NCI-H2196 (cell line): ENCODE measurements at regions not wholly inside any gene's neighbourhood (a gene's known extent, or its start where the extent isn't known, plus 50 kb on each side); places are given as distances from the start of the nearest gene placed in this dataset.

Experiments used
- DNase-seq: peaks from one replicate; lab custom pipeline; 2025; ENCODE audit not compliant: unreplicated experiment; lab: John Stamatoyannopoulos, UW

DNA sequence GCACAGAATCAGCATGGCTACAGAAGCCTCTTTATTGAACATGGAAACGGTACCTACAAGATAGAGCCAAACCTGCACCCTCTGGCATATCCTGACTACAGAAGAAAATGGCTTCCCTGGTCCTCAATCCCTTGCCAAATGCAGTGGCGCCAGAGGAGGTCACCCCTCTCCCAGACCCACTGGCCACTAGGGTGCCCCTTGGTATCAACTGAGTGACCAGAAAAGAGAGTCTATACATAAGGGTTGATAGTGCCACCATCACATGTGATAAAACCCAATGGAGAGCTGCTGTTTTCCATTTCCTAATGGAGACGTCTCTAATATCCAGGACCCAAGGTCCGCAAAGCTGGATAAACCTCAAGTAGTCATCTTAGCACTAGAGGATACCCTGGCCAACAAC, 52.7 kb upstream of the ALK start:
- no peak for DNase-seq

DNA sequence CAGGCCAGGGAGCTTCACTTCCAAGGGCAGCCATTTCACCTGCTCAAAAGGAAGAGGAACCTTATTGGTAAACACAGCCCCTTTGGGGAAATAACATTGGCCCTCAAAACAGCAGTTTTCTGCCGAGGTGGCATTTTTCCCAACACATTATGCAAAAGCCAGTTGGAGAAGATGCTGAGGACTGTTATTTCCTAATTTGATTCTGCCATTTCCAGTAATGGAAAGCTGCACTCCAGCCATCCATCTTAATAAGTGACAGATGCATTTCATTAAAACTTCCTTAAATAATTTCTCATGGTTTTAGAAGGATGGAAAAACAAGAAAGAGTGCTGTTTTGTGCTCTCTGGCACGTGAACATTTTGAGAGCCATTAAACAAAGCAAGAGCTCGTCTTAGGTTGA, 55.9 kb upstream of the ALK start:
- DNase-seq = no peak

DNA sequence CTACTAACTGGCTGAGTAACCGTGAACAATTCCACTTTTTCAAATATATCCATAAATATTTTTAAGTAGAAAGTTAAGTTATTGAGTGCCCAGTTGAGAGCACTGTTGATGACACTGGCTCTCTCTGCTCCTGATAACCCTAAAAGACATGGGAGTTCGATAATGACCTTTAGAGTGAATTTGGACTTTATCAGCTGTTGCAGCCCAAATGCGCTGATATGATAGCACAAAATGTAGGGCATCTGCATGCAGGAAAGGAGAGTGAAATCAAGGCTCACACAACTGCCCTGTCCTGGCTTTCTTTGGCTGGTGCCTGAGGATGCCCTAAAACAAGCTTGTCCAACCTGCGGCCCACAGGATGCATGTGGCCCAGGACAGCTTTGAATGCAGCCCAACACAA, 60.0 kb upstream of the ALK start:
- DNase-seq = no peak

DNA sequence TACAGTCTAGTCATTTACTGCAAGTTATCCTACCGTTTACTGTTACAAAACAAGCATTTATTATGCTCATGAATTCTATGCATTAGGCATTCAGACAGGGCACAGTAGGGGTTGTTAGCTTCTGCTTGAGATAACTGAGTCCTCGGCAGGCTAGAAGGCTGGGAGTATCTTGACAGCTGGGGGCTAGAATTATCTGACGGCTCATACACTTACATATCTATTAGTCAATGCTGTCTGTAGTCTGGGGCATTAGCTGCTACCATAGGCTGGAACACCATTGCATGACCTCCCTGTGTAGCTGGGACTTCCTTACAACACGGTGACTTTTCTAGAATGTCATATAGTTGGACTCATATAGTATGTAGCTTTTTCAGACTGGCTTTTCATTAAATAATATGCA, 61.9 kb upstream of the ALK start:
- DNase-seq = no peak

DNA sequence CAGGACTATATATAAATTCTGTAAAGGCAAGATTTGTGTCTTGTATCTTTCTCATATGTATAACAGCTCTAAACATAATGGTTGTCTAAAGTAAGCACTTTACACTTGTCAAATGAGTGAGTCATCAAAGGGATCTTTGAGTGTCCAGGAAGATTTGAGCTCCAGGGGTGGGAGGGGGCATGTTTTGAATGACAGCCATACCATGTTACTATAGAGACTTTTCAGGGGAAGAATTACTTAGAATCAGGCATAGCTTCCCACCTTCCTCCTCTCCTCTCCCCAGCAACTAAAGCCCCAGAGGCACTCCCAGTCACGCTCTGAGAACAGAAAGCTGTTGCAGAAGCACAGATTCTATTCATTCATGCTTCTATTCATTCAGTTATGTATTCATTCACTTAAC, 65.8 kb upstream of the ALK start:
- no peak for DNase-seq

DNA sequence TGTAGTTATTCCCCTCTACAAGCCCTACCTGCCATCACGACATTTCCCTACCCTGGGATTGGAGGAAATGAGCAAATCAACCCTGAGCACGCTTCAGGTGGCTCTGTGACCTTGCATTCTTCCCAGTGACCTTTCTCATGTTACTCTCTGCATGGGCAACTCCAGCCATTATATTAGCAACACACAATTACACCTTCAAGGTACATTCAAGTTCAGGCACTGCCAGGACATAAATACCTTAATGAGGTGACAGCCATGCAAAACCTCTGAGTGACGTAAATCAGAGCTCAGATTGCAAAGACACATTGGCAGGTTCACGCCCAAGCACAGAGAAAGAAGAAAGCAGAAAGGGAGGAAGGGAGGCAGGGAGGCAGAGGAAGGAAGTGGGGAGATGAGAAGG, 68.7 kb upstream of the ALK start:
- DNase-seq = no peak

DNA sequence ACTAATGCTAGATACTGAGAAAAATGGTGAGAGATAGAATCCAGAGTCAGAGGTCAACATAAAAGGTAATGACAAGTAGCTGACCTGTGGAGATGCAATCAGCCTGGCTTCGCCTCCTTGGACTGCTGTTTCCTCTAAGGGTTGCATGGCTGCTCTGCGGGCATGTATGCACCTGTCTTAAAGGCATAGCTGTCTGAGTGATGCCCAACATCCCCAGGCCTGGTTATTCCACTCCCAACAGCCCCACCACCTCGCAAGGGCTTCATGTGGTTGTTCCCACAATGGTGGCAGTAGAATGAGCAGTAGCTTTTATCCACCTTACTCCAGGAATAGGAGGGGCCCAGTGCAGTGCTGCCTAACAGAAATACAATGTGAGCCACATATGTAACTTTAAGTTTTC, 69.7 kb upstream of the ALK start:
- DNase-seq = no peak

DNA sequence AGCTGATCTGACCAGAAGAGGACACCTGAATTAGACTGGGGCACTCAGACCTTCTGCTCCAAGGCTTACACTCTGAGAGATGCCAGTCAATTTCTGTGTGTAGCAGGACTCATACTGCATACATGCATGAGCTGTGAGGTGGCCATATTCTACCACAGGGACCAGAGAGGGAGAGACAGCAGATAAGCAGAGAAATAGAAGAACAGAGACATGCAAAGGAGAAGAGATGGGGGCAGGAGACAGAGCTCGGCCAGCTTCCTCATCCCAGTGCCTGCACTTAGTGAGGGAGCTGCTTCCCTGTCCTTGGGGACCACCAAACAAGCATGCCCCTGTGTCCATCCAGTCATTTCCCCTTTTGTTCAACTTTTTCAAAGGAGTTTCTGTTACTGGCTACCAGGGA, 73.9 kb upstream of the ALK start:
- DNase-seq = no peak

DNA sequence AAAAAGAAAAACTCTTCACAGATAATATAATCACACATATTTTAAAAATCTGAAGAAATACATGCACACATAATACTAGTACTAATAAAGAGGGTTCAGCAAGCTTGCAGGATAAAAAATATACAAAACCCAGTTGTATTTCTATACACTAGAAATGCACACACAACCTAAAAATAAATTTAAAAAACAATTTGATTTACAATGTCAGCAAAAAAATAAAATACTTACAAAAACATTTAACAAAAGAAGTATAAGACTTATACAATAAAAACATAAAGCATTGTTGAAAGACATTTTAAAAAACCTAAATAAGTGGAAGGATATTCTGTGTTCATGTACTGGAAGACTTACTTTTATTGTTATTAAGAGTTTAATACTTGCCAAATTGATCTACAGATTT, 81.7 kb upstream of the ALK start:
- DNase-seq = no peak

DNA sequence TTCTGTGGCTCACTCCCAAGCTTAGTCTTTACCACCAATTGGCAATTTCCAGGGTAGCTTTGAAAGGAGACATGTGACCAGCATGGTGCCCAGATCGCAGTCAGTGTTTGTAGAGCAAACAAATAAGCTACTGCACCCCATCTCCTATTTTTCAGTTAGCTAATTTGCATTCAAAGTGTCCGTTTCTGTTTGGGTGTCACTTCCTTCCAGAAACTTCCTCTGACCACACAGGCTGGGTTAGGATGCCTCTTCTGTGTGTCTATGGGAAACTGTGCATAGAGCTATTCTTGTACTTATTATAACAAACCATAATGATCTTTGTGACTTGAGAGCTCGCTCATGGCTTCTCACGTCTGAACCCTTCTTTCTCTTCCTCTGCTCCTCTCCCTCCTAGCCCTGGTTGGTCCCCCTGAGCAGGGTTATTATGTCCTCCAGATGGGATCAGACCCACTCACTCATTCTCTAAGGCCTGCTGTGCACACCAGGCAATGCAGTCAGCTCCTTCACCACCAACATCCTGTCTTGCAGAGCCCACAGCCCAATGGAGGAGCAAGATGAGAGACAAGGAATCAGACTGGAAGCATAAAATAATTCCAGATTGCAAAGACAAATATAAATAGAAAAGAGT, 101.2 kb upstream of the ALK start:
- no peak for DNase-seq

DNA sequence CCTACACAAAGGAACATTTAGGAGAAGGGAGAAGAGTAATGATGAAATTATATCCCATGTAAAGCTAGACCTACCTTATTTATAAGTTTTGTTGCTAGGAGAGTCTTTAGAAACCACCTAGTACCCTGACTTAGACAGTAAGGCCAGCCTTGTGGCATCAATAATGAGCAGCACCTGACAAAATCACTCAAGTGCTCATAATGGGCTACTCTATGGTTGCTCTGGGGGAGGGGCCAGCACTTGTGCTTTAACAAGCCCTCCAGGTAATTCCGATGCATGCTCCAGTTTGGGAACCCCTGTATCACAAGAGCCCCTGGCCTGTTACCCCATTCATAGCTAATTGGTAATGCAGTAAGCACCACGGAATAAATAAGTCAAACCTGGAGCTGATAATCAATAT, 102.9 kb upstream of the ALK start:
- DNase-seq = no peak

DNA sequence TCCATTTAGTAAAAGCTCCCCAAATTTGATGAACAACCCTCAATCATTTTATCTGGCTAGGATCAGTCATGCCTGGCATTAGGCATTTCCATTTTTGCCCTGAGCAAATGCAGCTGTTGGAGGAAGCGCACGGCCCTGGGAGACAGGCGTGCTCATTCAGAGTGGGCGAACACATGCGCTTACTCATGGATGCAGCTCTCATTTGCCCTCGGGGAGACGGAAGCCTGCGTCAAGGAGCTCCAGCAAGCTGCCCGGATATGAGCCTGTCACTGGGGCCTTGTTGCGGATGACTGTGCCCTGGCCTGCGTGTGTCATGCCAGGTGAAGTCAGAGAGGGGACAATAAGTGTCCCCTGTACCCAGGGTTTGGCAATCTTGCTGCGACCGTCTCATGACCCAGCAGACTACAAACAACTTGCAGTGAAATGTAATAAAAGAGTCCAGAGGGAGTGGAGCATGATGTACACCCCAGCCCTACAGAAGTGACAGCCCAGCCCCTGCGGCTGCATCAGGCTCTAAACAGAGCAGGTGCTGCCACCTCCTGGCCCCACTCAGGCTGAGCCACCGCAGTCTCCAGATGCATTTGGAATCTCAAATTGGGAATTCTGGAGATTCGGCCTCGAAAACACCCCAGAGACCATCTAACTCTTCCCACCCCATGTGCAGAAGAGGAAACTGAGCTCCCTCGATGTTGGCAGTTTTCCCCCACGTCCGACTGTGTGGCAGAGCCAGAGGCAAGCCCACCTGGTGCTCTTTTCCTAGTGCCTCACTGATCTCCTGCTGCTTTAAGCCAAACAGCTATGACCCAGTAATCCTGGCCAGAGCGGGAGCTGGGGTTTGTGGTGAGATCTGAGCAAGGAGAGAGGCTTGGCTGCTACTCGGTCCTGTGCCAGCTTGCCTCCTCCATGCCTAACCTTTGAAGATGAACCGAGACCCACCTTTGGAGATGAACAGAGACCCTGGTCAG, 105.0 kb upstream of the ALK start:
- peak; percentile 12 for DNase-seq

DNA sequence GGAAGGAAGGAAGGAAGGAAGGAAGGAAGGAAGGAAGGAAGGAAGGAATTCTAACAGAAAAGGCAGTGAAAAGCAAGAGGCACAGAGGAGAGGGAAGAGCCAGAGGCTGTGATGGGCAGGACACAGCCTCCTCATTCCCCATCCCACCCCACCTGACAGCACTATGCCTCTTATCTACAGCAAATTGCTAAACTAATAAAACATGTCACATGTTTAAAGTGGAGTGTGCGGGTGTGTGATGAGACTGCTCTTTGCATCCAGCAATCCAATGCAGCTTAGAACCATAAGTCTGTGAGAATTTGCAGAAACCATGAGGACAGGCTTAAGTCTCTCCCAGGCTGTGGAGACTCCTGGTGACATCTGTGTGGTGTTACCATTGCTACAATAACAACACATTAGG, 108.4 kb upstream of the ALK start:
- DNase-seq = no peak

DNA sequence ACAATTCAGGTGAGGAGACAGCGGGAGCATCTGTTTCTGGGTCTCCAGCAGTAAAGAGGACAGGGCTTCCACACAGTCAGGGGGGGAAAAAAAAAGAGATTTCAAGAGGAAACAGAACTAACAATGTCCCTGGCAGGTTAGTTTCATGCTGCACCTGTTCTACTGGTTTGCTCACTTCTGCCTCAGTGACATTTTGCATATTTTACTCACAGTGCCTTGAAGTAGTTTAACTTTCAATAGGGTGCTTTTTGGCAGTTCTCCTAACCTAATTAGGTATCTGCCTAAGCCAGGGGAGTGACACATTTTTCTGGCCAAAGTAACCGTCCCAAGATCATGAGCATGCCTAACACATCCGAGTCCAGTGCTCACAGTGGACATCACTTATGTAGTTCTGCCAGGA, 109.0 kb upstream of the ALK start:
- DNase-seq = no peak

DNA sequence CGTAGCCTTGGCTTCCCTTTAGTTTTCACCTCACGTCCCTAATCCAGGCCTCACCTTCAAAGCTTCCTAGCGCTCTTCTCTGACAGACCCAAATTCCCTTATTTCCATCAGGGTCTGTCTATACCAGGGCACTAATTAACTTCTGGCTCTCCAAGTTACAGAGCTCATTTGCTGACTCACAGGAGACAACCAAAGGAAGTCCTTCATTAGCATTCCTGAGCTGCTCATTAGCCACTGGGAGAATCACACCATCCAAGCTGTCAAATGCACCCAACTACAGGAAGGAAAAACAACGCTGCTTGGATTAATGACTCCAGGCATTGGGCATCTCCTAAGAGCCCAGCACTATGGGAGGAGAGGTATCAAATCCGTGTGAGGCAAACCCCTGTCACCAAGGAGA, 109.8 kb upstream of the ALK start:
- DNase-seq = no peak

DNA sequence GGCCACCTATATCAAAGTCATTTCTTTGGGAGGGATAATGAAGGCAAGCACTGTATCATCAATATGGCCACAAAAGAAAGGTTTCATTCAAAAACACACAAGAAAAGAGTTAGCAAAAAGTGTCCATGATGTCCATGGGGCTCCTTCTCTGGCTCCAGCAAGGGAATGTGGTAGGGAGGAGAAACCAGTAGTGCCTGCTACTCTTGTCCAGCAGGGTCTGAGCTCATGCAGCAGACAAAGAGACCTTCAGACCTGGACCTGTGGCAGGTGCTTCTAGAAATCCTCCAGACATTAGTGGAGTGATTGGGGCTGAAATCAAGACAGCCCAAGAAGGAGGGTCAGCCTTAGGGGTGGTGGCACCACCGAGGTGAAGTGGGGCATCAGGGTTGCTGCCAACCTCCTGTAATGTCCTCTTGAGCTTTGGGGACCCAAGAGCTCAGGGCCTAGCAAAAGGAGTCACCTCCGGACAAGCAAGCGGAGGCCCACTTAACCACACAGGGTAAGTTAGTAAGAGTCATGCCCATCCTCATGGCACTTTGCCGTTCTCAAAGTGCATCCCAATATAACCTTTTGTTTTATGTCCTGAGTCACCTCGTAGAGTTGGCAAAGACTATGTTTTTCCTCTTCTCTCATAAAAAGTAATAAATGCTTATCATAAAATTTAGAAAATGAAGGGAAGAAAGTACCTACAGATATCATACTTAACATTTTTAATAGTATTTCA, 112.6 kb upstream of the YPEL5 start:
- no peak for DNase-seq

DNA sequence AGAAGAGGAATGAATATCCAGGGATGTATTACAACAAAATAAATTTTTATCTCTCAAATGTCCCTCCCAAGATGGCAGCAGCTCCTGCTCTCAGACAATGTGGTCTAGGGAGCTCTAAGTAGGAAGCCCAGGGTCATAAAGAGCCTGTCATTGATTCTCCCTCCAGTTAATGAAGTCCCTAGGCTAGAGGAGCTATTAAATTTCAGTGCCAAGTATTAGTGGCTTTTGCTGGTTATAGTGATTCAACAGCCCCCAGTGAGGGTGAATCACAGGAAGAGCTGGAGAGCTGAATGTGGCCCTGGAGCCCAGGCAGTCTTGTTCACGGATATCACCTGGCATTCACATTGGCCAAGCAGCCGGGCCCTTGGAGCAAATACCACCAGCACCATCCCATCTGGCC, 109.8 kb upstream of the YPEL5 start:
- no peak for DNase-seq

DNA sequence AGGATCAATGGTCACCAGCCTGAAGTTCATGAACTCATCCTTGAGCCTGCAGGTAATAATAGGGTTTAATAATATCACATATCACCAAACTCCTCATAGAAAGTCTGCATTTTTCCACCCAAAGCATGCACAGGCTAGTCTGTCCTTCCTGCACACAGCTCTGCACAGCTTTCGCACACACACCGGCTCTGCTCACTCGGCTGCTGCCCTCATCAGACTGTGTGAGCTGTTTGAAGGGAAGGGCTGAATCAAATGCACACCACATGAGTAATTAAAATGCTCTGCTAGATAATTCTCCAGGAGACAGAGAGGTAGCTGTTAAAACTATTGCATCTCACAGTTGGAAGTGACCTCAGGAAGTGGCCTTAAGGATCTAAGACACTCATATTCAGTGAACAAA, 108.4 kb upstream of the YPEL5 start:
- no peak for DNase-seq

DNA sequence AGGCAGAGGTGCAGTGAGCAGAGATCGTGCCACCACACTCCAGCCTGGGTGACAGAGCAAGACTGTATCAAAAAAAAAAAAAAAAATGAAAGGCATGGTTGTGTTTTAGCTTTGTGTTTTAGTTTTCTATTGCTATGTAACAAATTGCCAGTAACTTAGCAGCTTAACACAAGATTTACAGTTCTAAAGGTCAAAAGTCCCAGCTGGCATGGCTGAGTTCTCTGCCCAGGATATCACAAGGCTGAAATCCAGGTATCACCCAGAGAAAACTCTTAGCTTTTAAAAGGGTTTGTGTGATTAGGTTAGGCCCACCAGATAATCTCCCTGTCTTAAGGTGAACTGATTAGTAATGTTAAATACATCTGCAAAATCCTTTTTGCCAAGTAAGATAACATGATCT, 107.7 kb upstream of the YPEL5 start:
- no peak for DNase-seq

DNA sequence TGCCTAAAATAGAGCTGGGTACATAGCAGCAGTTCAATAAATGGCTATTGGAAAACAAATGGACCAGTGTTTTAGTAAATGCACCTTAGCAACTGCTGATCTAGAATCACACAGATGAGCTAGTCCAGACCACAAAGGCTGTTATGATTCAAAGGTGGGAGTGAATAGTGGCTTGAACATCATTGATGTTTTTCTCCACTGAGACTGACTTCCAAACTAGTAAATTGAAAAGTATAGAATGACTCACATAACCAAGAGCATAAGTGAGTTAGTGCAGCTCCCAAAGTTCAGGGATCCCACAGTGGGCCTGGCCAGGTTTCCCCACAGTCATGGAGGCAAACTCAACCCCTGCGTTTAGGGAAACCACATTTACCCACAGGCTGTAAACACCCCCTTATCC, 106.7 kb upstream of the YPEL5 start:
- no peak for DNase-seq

DNA sequence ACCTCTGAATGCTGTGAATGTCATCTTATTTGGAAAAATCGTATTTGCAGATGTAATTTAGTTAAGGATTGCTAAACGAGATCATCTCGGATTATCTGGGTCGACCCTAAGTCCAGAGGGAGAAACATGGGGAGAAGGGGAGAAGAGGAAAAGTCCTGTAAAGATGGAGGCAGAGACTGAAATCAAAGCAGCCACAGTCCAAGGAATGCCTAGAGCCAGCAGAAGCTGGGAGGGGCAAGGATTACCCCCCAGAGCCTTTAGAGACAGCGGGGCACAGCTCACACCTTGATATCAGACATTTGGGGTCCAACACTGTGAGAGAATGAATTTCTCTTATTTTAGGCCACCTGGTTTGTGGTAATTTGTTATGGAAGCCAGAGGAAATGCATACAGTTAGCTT, 104.9 kb upstream of the YPEL5 start:
- DNase-seq = no peak

DNA sequence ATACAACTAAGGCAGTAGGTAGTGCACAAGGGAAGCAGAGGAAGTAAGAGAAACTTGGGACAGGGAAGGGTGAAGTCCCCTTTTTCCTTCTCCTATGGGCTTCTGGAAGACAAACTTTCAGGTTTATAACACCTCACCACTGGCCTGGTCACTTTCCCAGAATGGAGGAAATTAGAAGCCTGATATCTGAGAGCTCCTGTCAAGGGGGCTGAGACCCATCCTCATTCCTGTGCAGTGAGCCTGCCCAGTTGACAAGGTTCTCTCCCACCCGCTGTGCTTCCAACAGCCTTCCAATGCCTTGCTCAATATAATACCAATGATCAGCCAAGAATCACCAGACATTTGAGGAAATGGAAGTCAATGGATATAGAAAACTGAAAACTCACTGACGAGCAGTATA, 100.4 kb upstream of the YPEL5 start:
- DNase-seq = no peak
